GM12878 (cell line): ENCODE measurements at regions not wholly inside any gene's neighbourhood (a gene's known extent, or its start where the extent isn't known, plus 50 kb on each side); places are given as distances from the start of the nearest gene placed in this dataset.

ENCODE experiments used
- ATAC-seq: fragments of 200-7000 bp; cut with Tn5 transposase; 3 replicates; pipeline ENCODE4 v1.9.1; 2020; ENCODE audit warnings: mild to moderate bottlenecking, moderate library complexity
- BruUV-seq: library from RNA; stranded (reverse); fragments of 400-500 nt; replicated peaks from 2 replicates; lab custom pipeline; 2021; lab: Mats Ljungman, UMichigan
- CTCF ChIA-PET: fragments of 300-600 bp; sonication (Branson Sonifier 250); formaldehyde crosslinking; extraction: SDS; loops from one replicate; lab custom pipeline; 2021; ENCODE audit warnings: inconsistent platforms; lab: Yijun Ruan, JAX
- POLR2A ChIA-PET: fragments of 350-600 bp; formaldehyde crosslinking; extraction: SDS; loops from one replicate; lab custom pipeline; 2021; ENCODE audit warnings: inconsistent platforms; lab: Charles Lee
- RAD21 ChIA-PET: fragments of 300-600 bp; sonication (Branson Sonifier 250); formaldehyde crosslinking; loops from one replicate; lab custom pipeline; 2023; ENCODE audit warnings: antibody characterized with exemption; ENCODE audit not compliant: unreplicated experiment; lab: Charles Lee
- SMC1A ChIA-PET: fragments of 300-600 bp; sonication (Branson Sonifier 250); formaldehyde crosslinking; loops from one replicate; lab custom pipeline; 2023; ENCODE audit not compliant: unreplicated experiment, uncharacterized antibody; lab: Charles Lee
- DNase-seq: peaks from one replicate; pipeline ENCODE4 v3.0.0-alpha.2; 2011; ENCODE audit warnings: low read depth, low spot score
- FAIRE-seq: peaks from 3 replicates; lab custom pipeline; 2011; peaks lifted over from hg19 to GRCh38; lab: Jason Lieb, UNC
- H2AFZ ChIP-seq: 2 replicates; pipeline ENCODE4 v1.6.0; 2011; ENCODE audit warnings: low read depth, low read length, control low read depth; ENCODE audit not compliant: control insufficient read depth
- H3K27ac ChIP-seq: 2 replicates; pipeline ENCODE4 v1.5.1; 2011; ENCODE audit warnings: control low read depth; ENCODE audit not compliant: control insufficient read depth, insufficient read depth
- H3K27me3 ChIP-seq, 2 experiments: replicated peaks in 1 of 2; 2 replicates each; pipeline versions ENCODE4 v1.6.0 to v1.6.1; 2011; ENCODE audit warnings: low read length in 1 of 2; ENCODE audit not compliant: control insufficient read depth in 2 of 2, insufficient read depth in 2 of 2
- H3K36me3 ChIP-seq, 2 experiments: 2 replicates each; pipeline ENCODE4 v1.5.1; 2011; ENCODE audit warnings: low read length in 1 of 2; ENCODE audit not compliant: control insufficient read depth in 2 of 2, insufficient read depth in 2 of 2
- H3K4me1 ChIP-seq: 2 replicates; pipeline ENCODE4 v1.6.1; 2011; ENCODE audit warnings: mild to moderate bottlenecking, low read length, moderate library complexity, mixed read lengths; ENCODE audit not compliant: control insufficient read depth, insufficient read depth
- H3K4me2 ChIP-seq: 2 replicates; pipeline ENCODE4 v1.6.0; 2011; ENCODE audit warnings: control low read depth; ENCODE audit not compliant: control insufficient read depth, insufficient read depth
- H3K4me3 ChIP-seq: fragments of 200-600 bp; sonication (generic); 2 replicates; pipeline ENCODE4 v1.5.1; 2016
- H3K79me2 ChIP-seq: 2 replicates; pipeline ENCODE4 v1.6.0; 2011; ENCODE audit warnings: low read length; ENCODE audit not compliant: control insufficient read depth, insufficient read depth
- H3K9ac ChIP-seq: 2 replicates; pipeline ENCODE4 v1.8.0; 2011; ENCODE audit warnings: low read length, control low read depth, mixed read lengths; ENCODE audit not compliant: control insufficient read depth, insufficient read depth
- H3K9me3 ChIP-seq: replicated peaks from 3 replicates; pipeline ENCODE4 v1.5.1; 2011; ENCODE audit warnings: mild to moderate bottlenecking, low read length; ENCODE audit not compliant: control insufficient read depth, insufficient read depth
- H4K20me1 ChIP-seq: 2 replicates; pipeline ENCODE4 v1.6.0; 2011; ENCODE audit not compliant: control insufficient read depth, insufficient read depth
- CREB1 ChIP-seq: IDR thresholded peaks from 2 replicates; pipeline ENCODE4 v1.6.1; 2012; ENCODE audit warnings: low read depth, mild to moderate bottlenecking, inconsistent platforms
- DPF2 ChIP-seq: fragments of 450-650 bp; IDR thresholded peaks from 2 replicates; pipeline ENCODE4 v1.6.1; 2017; ENCODE audit warnings: mild to moderate bottlenecking
- ETV6 ChIP-seq, 2 experiments: fragments of 450-650 bp in 1 of 2; IDR thresholded peaks in 1 of 2; conservative IDR thresholded peaks in 1 of 2; 2 replicates each; pipeline ENCODE4 v1.6.1; 2014; ENCODE audit warnings: antibody characterized with exemption in 1 of 2, borderline replicate concordance in 1 of 2, low read depth in 1 of 2, mild to moderate bottlenecking in 1 of 2, moderate library complexity in 1 of 2
- FOS ChIP-seq: IDR thresholded peaks from 3 replicates; pipeline ENCODE4 v1.6.1; 2011; ENCODE audit warnings: borderline replicate concordance; ENCODE audit not compliant: insufficient read length; ENCODE audit errors: extremely low read depth
- HDGF ChIP-seq: fragments of 450-650 bp; IDR thresholded peaks from 2 replicates; pipeline ENCODE4 v1.6.1; 2016; ENCODE audit warnings: antibody characterized with exemption
- IRF5 ChIP-seq: fragments of 450-650 bp; IDR thresholded peaks from 2 replicates; pipeline ENCODE4 v1.6.1; 2017; ENCODE audit warnings: borderline replicate concordance
- MAX ChIP-seq: IDR thresholded peaks from 2 replicates; pipeline ENCODE4 v1.6.1; 2012; ENCODE audit warnings: low read depth, low read length, improper control_type of control experiment
- MEF2B ChIP-seq: fragments of 450-650 bp; IDR thresholded peaks from 2 replicates; pipeline ENCODE4 v1.6.1; 2018; ENCODE audit warnings: mild to moderate bottlenecking, moderate library complexity; ENCODE audit not compliant: partially characterized antibody, poor library complexity, severe bottlenecking
- PKNOX1 ChIP-seq: fragments of 450-650 bp; IDR thresholded peaks from 2 replicates; pipeline ENCODE4 v1.6.1; 2016; ENCODE audit warnings: mild to moderate bottlenecking
- PML ChIP-seq: IDR thresholded peaks from 2 replicates; pipeline ENCODE4 v1.6.1; 2012; ENCODE audit warnings: low read length, inconsistent platforms
- RB1 ChIP-seq: fragments of 450-650 bp; formaldehyde crosslinking; IDR thresholded peaks from 2 replicates; pipeline ENCODE4 v1.6.1; 2017; ENCODE audit warnings: mild to moderate bottlenecking, borderline replicate concordance
- YY1 ChIP-seq: IDR thresholded peaks from 2 replicates; pipeline ENCODE4 v1.6.1; 2011; ENCODE audit warnings: low read depth, mild to moderate bottlenecking, low read length
- ZBTB4 ChIP-seq: fragments of 450-650 bp; formaldehyde crosslinking; IDR thresholded peaks from 2 replicates; pipeline ENCODE4 v1.4.0; 2022; ENCODE audit warnings: mild to moderate bottlenecking, moderate library complexity
- WGBS: methylation state at CpG from one replicate; pipeline ENCODE4 v1.1.6; 2016; ENCODE audit warnings: low lambda C conversion rate; ENCODE audit not compliant: insufficient replicate concordance, insufficient coverage; ENCODE audit errors: missing lambda C conversion rate; 5-methylcytosine and 5-hydroxymethylcytosine counted together
- in situ Hi-C: fragments of 300-500 bp; cut with MboI; formaldehyde crosslinking; loops from 9 replicates; pipeline ENCODE4 v1.14.3; 2018; ENCODE audit warnings: mixed read lengths
- intact Hi-C: fragments of 100-400 bp; cut with micrococcal nuclease; formaldehyde crosslinking; loops from one replicate; pipeline ENCODE4 v1.14.2; 2022; ENCODE audit not compliant: unreplicated experiment

DNA sequence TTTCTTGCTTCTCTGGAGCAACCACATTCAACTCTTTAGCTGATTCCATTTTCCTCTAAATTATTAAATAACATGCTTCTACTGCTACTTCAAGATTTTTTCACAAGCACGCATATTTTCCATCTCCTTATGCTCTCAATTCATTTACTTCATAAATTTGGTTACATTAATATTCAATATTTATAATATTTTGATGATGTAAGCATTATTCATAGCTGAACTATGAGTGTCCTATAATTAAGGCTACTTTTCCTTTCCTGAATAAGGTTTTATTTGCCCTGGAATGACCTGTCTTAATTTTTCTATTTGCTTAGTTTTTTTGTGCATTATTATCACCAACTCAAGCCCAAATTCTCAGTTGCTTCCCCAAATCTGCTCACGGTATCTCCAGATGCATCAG lies 109.4 kb upstream of the ADPGK start:
- DNase-seq (no peak), FAIRE-seq (no peak), ATAC-seq (no peak)
- intact Hi-C loops (no loop called here), in situ Hi-C loops (no loop called here)
- no peak overlapping the region for H3K4me2 ChIP-seq
- H3K27ac ChIP-seq: no peak overlapping the region
- no peaks in the 10 kb centered on the region for H4K20me1 ChIP-seq
- no peaks in the 10 kb centered on the region for H3K36me3 ChIP-seq
- RAD21 ChIA-PET: no interaction called here
- CTCF ChIA-PET: interaction anchor here (1.2 kb wide), 1 partner anchor 293 kb away, joined by 3 read pairs; no protein-coding TSS in a partner anchor
- no peak overlapping the region for H3K9ac ChIP-seq
- no TSS peak for BruUV-seq
- no peak overlapping the region for H2AFZ ChIP-seq
- H3K4me3 ChIP-seq: no peak overlapping the region
- H3K9me3 ChIP-seq: no peaks in the 10 kb centered on the region
- WGBS: 2% methylated on average over 2 of the region's 2 CpGs
- SMC1A ChIA-PET: no interaction called here
- POLR2A ChIA-PET: no interaction called here
- H3K79me2 ChIP-seq: no peaks in the 10 kb centered on the region
- TF ChIP-seq PKNOX1 (no peak), YY1 (no peak), FOS (no peak), CREB1 (no peak), ZBTB4 (CRISPR knock-in tag) (no peak), PML (no peak), MAX (no peak), RB1 (no peak), HDGF (no peak), MEF2B (no peak), ETV6 (conservative IDR thresholded peaks at IDR 0.05 in 1 of 2, IDR thresholded peaks at IDR 0.05 in 1 of 2; ENCODE audit: borderline replicate concordance in 1 of 2, low read depth in 1 of 2) (no peak), IRF5 (no peak), DPF2 (no peak)
- H3K4me1 ChIP-seq: no peaks in the 10 kb centered on the region
- no peaks in the 10 kb centered on the region; a peak in 1 of 4 replicates for H3K27me3 ChIP-seq
